OCI-LY1 (cell line): ENCODE measurements at regions not wholly inside any gene's neighbourhood (a gene's known extent, or its start where the extent isn't known, plus 50 kb on each side); places are given as distances from the start of the nearest gene placed in this dataset.

ENCODE experiments used
- H2AFZ ChIP-seq: fragments of 200-600 bp; sonication (generic), shearing (Covaris generic); 2 replicates; pipeline ENCODE4 v1.6.0; 2014; ENCODE audit warnings: antibody characterized with exemption, mild to moderate bottlenecking, low read length
- H3F3A ChIP-seq: fragments of 200-600 bp; sonication (generic), shearing (Covaris generic); 2 replicates; pipeline ENCODE4 v1.6.0; 2014; ENCODE audit warnings: mild to moderate bottlenecking, antibody characterized with exemption, low read length, moderate library complexity; ENCODE audit not compliant: insufficient read depth
- H3K27ac ChIP-seq: fragments of 200-600 bp; sonication (generic); 2 replicates; pipeline ENCODE4 v1.5.1; 2014; ENCODE audit warnings: low read length, mixed run types, mild to moderate bottlenecking, low read depth; ENCODE audit not compliant: poor library complexity, severe bottlenecking
- H3K27me3 ChIP-seq: fragments of 200-600 bp; sonication (generic); 2 replicates; pipeline ENCODE4 v1.6.0; 2014; ENCODE audit warnings: antibody characterized with exemption, mild to moderate bottlenecking, low read length, moderate library complexity; ENCODE audit not compliant: insufficient read depth
- H3K36me3 ChIP-seq: fragments of 200-600 bp; sonication (generic); 2 replicates; pipeline ENCODE4 v1.6.1; 2014; ENCODE audit warnings: mild to moderate bottlenecking, antibody characterized with exemption, low read length, moderate library complexity, mixed read lengths; ENCODE audit not compliant: insufficient read depth
- H3K4me1 ChIP-seq: fragments of 200-600 bp; sonication (generic); 2 replicates; pipeline ENCODE4 v1.5.1; 2014; ENCODE audit warnings: mild to moderate bottlenecking, low read length, moderate library complexity; ENCODE audit not compliant: insufficient read depth, severe bottlenecking
- H3K4me2 ChIP-seq: fragments of 200-600 bp; sonication (generic), shearing (Covaris generic); 2 replicates; pipeline ENCODE4 v1.6.1; 2014; ENCODE audit warnings: low read length
- H3K4me3 ChIP-seq: fragments of 200-600 bp; sonication (generic); 2 replicates; pipeline ENCODE4 v1.5.1; 2014; ENCODE audit warnings: low read length, low read depth, mild to moderate bottlenecking, mixed read lengths; ENCODE audit not compliant: poor library complexity, severe bottlenecking
- H3K79me2 ChIP-seq: fragments of 200-600 bp; shearing (Covaris generic); 2 replicates; pipeline ENCODE4 v1.6.1; 2016; ENCODE audit warnings: mixed run types, low read length, mixed read lengths; ENCODE audit not compliant: insufficient read depth
- H3K9ac ChIP-seq: fragments of 200-600 bp; sonication (generic), shearing (Covaris generic); 2 replicates; pipeline ENCODE4 v1.6.1; 2014; ENCODE audit warnings: mild to moderate bottlenecking, low read length, mixed read lengths
- H3K9me2 ChIP-seq: fragments of 200-600 bp; sonication (generic), shearing (Covaris generic); 2 replicates; pipeline ENCODE4 v1.6.1; 2014; ENCODE audit warnings: low read depth, mild to moderate bottlenecking, low read length, mixed read lengths
- H3K9me3 ChIP-seq: fragments of 200-600 bp; shearing (Covaris generic); 2 replicates; pipeline ENCODE4 v1.6.1; 2014; ENCODE audit warnings: low read length, mixed read lengths
- H4K20me1 ChIP-seq: fragments of 200-600 bp; sonication (generic), shearing (Covaris generic); 2 replicates; pipeline ENCODE4 v1.6.0; 2016; ENCODE audit warnings: mild to moderate bottlenecking, low read length; ENCODE audit not compliant: insufficient read depth
- EZH2 ChIP-seq: fragments of 200-600 bp; sonication (generic), shearing (Covaris generic); IDR thresholded peaks from 2 replicates; pipeline ENCODE4 v1.8.0; 2017; ENCODE audit warnings: borderline replicate concordance, mixed run types, mild to moderate bottlenecking, antibody characterized with exemption, low read length, moderate library complexity, mixed read lengths
- TF ChIP-seq, protein P1 (sequence below): fragments of 200-600 bp; sonication (generic), shearing (Covaris generic); IDR thresholded peaks from 2 replicates; pipeline ENCODE4 v1.5.1; 2017; ENCODE audit warnings: mild to moderate bottlenecking, antibody characterized with exemption, low read length, moderate library complexity, mixed read lengths

DNA sequence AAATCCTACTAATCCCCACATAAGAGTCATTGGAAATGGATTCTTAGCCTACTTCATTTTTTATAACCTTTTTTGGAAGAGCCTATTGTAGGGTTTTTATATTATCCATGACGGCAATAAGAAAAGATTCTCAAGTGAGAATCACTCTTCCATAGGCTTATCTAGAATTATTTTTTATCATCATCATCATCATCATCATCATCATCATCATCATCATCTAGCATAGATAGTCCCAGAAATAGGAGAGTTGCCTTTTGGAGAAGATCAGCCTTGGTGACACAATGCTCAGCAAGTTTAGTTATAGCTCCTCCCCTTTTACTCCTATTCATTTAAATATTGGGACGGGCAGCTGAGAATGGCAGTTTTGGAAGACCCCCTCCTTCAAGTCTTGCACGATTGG is 359.1 kb upstream of the SLC35B3 start:
- Histone ChIP-seq H3K36me3 (no peaks in the 10 kb centered on the region), H4K20me1 (no peaks in the 10 kb centered on the region), H3K4me3 (no peak overlapping the region), H3K27me3 (no peaks in the 10 kb centered on the region), H3K4me1 (no peaks in the 10 kb centered on the region), H3K9me3 (no peaks in the 10 kb centered on the region), H3K9me2 (no peaks in the 10 kb centered on the region), H3K4me2 (no peak overlapping the region), H3F3A (no peaks in the 10 kb centered on the region), H3K9ac (no peak overlapping the region), H2AFZ (no peak overlapping the region), H3K27ac (no peak overlapping the region), H3K79me2 (no peaks in the 10 kb centered on the region)
- TF ChIP-seq, protein P1, sequence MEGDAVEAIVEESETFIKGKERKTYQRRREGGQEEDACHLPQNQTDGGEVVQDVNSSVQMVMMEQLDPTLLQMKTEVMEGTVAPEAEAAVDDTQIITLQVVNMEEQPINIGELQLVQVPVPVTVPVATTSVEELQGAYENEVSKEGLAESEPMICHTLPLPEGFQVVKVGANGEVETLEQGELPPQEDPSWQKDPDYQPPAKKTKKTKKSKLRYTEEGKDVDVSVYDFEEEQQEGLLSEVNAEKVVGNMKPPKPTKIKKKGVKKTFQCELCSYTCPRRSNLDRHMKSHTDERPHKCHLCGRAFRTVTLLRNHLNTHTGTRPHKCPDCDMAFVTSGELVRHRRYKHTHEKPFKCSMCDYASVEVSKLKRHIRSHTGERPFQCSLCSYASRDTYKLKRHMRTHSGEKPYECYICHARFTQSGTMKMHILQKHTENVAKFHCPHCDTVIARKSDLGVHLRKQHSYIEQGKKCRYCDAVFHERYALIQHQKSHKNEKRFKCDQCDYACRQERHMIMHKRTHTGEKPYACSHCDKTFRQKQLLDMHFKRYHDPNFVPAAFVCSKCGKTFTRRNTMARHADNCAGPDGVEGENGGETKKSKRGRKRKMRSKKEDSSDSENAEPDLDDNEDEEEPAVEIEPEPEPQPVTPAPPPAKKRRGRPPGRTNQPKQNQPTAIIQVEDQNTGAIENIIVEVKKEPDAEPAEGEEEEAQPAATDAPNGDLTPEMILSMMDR: no peak
- no peak for TF ChIP-seq EZH2

DNA sequence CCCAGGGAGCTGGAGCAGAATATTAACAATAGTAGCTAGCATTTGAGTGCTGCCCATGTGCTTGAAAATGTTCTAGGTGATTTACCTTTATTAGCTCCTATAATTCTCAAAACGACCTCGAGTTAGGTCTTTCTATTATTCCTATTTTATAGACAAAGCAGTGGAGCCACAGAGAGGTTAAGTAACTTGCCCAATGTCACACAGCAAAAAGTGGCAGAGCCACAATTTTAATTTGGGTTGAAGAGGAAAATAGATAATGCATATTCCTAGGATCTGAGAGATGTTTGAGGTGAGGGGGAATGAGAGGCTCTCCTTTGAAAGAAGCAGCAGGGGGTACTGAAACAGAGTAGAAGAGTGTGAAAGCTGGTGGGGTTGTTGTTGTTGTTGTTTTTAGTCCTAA is 354.5 kb upstream of the SLC35B3 start:
- Histone ChIP-seq H3K9ac (no peak overlapping the region), H4K20me1 (no peaks in the 10 kb centered on the region), H3K4me1 (no peaks in the 10 kb centered on the region), H3K9me2 (no peaks in the 10 kb centered on the region), H3K36me3 (no peaks in the 10 kb centered on the region), H3K27ac (no peak overlapping the region), H3K79me2 (no peaks in the 10 kb centered on the region), H3K4me3 (no peak overlapping the region), H3K27me3 (no peaks in the 10 kb centered on the region), H3F3A (no peaks in the 10 kb centered on the region), H3K9me3 (no peaks in the 10 kb centered on the region), H3K4me2 (no peak overlapping the region), H2AFZ (no peak overlapping the region)
- TF ChIP-seq, protein P1: no peak
- TF ChIP-seq EZH2: no peak

DNA sequence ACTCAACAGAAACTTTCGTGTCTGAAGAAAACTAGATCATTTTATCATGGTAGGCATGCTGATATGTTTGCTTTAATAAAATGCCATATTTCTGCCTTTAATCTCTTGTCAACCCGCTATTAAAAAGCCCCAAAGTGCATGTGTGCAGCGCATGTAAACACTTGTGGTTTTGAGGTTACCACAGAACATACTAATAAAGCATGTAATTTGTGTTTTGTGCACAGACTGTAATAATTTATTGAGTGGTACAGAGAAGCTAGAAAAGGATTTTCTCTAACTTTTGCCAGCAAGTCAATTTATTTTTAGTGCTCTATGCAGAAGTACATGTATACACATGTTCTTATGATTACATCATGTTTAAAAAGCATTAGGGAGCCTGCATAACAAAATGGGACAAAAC is 349.9 kb upstream of the SLC35B3 start:
- no peak overlapping the region for H3K27ac ChIP-seq

More for the DNA sequence above, 349.9 kb upstream of the SLC35B3 start:
- H3F3A ChIP-seq: no peaks in the 10 kb centered on the region
- no peak overlapping the region for H3K4me2 ChIP-seq
- H3K9me3 ChIP-seq: no peaks in the 10 kb centered on the region
- H4K20me1 ChIP-seq: no peaks in the 10 kb centered on the region
- no peaks in the 10 kb centered on the region for H3K27me3 ChIP-seq
- H3K36me3 ChIP-seq: no peaks in the 10 kb centered on the region
- TF ChIP-seq, protein P1: no peak
- no peak for TF ChIP-seq EZH2
- no peaks in the 10 kb centered on the region for H3K4me1 ChIP-seq
- no peak overlapping the region for H3K4me3 ChIP-seq
- no peaks in the 10 kb centered on the region for H3K9me2 ChIP-seq
- no peak overlapping the region for H2AFZ ChIP-seq
- no peaks in the 10 kb centered on the region for H3K79me2 ChIP-seq
- no peak overlapping the region for H3K9ac ChIP-seq
